H9 (cell line): ENCODE measurements at regions not wholly inside any gene's neighbourhood (a gene's known extent, or its start where the extent isn't known, plus 50 kb on each side); places are given as distances from the start of the nearest gene placed in this dataset.

Experiments
- DNase-seq: peaks from one replicate; pipeline ENCODE4 v3.0.0-alpha.2; 2017
- H2AFZ ChIP-seq: one replicate; pipeline ENCODE4 v1.6.1; 2013; ENCODE audit warnings: mild to moderate bottlenecking, low read length, control low read depth, moderate library complexity
- H2AK5ac ChIP-seq: 2 replicates; pipeline ENCODE4 v1.6.1; 2013; ENCODE audit warnings: low read length, control low read depth, mixed read lengths; ENCODE audit not compliant: insufficient read length
- H2BK120ac ChIP-seq: one replicate; pipeline ENCODE4 v1.6.1; 2013; ENCODE audit warnings: low read depth, mild to moderate bottlenecking, low read length, control low read depth, inconsistent platforms; ENCODE audit not compliant: poor library complexity, severe bottlenecking
- H2BK12ac ChIP-seq: 2 replicates; pipeline ENCODE4 v1.6.1; 2013; ENCODE audit warnings: low read length, control low read depth, mixed read lengths, low read depth; ENCODE audit not compliant: insufficient read length
- H2BK15ac ChIP-seq: 2 replicates; pipeline ENCODE4 v1.6.1; 2013; ENCODE audit warnings: low read depth, low read length, control low read depth
- H2BK20ac ChIP-seq: one replicate; pipeline ENCODE4 v1.6.1; 2013; ENCODE audit warnings: low read depth, mild to moderate bottlenecking, low read length, control low read depth, inconsistent platforms; ENCODE audit not compliant: poor library complexity, severe bottlenecking
- H2BK5ac ChIP-seq: 2 replicates; pipeline ENCODE4 v1.6.1; 2013; ENCODE audit warnings: low read length, control low read depth, mixed read lengths; ENCODE audit not compliant: insufficient read length
- H3K14ac ChIP-seq: 2 replicates; pipeline ENCODE4 v1.6.1; 2013; ENCODE audit warnings: low read length, control low read depth; ENCODE audit not compliant: insufficient read depth
- H3K18ac ChIP-seq: 2 replicates; pipeline ENCODE4 v1.6.1; 2013; ENCODE audit warnings: low read depth, mild to moderate bottlenecking, mixed read lengths, low read length, control low read depth; ENCODE audit not compliant: insufficient read length
- H3K23ac ChIP-seq: 2 replicates; pipeline ENCODE4 v1.6.1; 2013; ENCODE audit warnings: low read length, control low read depth, mixed read lengths, low read depth; ENCODE audit not compliant: insufficient read length
- H3K23me2 ChIP-seq: 2 replicates; pipeline ENCODE4 v1.6.1; 2013; ENCODE audit warnings: low read depth, mild to moderate bottlenecking, mixed read lengths, low read length, control low read depth; ENCODE audit not compliant: insufficient read length, poor library complexity, severe bottlenecking
- H3K27ac ChIP-seq: 2 replicates; pipeline ENCODE4 v1.5.1; 2013; ENCODE audit warnings: low read length, control low read depth, mixed read lengths, low read depth; ENCODE audit not compliant: insufficient read length
- H3K27me3 ChIP-seq: 2 replicates; pipeline ENCODE4 v1.6.1; 2013; ENCODE audit warnings: low read length, control low read depth, inconsistent platforms; ENCODE audit not compliant: insufficient read depth
- H3K4ac ChIP-seq: 2 replicates; pipeline ENCODE4 v1.6.1; 2013; ENCODE audit warnings: low read depth, mild to moderate bottlenecking, control low read depth, inconsistent platforms, low read length, moderate library complexity
- H3K4me1 ChIP-seq: 2 replicates; pipeline ENCODE4 v1.6.1; 2013; ENCODE audit warnings: low read length, control low read depth, inconsistent platforms; ENCODE audit not compliant: insufficient read depth
- H3K4me2 ChIP-seq: 2 replicates; pipeline ENCODE4 v1.6.1; 2013; ENCODE audit warnings: low read length, control low read depth, mixed read lengths; ENCODE audit not compliant: insufficient read length, insufficient read depth
- H3K56ac ChIP-seq: 2 replicates; pipeline ENCODE4 v1.6.1; 2013; ENCODE audit warnings: low read depth, mild to moderate bottlenecking, mixed read lengths, low read length, control low read depth; ENCODE audit not compliant: insufficient read length
- H3K79me1 ChIP-seq: 2 replicates; pipeline ENCODE4 v1.6.1; 2013; ENCODE audit warnings: low read depth, mild to moderate bottlenecking, moderate library complexity, low read length, control low read depth, inconsistent platforms; ENCODE audit not compliant: insufficient read depth, poor library complexity, severe bottlenecking
- H3K79me2 ChIP-seq: 2 replicates; pipeline ENCODE4 v1.6.1; 2013; ENCODE audit warnings: low read length, control low read depth, inconsistent platforms; ENCODE audit not compliant: insufficient read depth
- H3K9ac ChIP-seq: 2 replicates; pipeline ENCODE4 v1.6.1; 2013; ENCODE audit warnings: low read length, control low read depth, mixed read lengths; ENCODE audit not compliant: insufficient read length; ENCODE audit errors: extremely low read depth
- H3K9me3 ChIP-seq: one replicate; pipeline ENCODE4 v1.6.1; 2013; ENCODE audit warnings: low read depth, low read length, inconsistent platforms; ENCODE audit not compliant: control insufficient read depth
- H3T11ph ChIP-seq: one replicate; pipeline ENCODE4 v1.6.1; 2013; ENCODE audit warnings: mild to moderate bottlenecking, low read length, control low read depth, inconsistent platforms
- H4K20me1 ChIP-seq: one replicate; pipeline ENCODE4 v1.6.1; 2013; ENCODE audit not compliant: control insufficient read depth, insufficient read length, insufficient read depth
- H4K5ac ChIP-seq: 2 replicates; pipeline ENCODE4 v1.6.1; 2013; ENCODE audit warnings: low read depth, mild to moderate bottlenecking, mixed read lengths, low read length, control low read depth; ENCODE audit not compliant: insufficient read length
- H4K8ac ChIP-seq: replicated peaks from 2 replicates; pipeline ENCODE4 v1.6.1; 2013; ENCODE audit warnings: low read length, control low read depth, mixed read lengths, low read depth; ENCODE audit not compliant: insufficient read length
- H4K91ac ChIP-seq: 2 replicates; pipeline ENCODE4 v1.6.1; 2013; ENCODE audit warnings: low read depth, mild to moderate bottlenecking, moderate library complexity, mixed read lengths, low read length, control low read depth; ENCODE audit not compliant: insufficient read length
- H3K27ac Mint-ChIP-seq, 3 experiments: 2 replicates in 2 of 3; 3 replicates in 1 of 3; pipeline ENCODE4 v1.8.0; 2020 to 2021; ENCODE audit warnings: mixed read lengths in 3 of 3, mild to moderate bottlenecking in 1 of 3, moderate library complexity in 1 of 3
- H3K27me3 Mint-ChIP-seq: 2 replicates; pipeline ENCODE4 v1.8.0; 2021; ENCODE audit warnings: low read depth, mild to moderate bottlenecking, moderate library complexity, mixed read lengths
- H3K36me3 Mint-ChIP-seq, 3 experiments: 2 replicates in 2 of 3; 3 replicates in 1 of 3; pipeline ENCODE4 v1.8.0; 2020 to 2021; ENCODE audit warnings: low read depth in 3 of 3, mixed read lengths in 3 of 3; ENCODE audit not compliant: insufficient read depth in 1 of 3
- H3K4me1 Mint-ChIP-seq, 2 experiments: 2 replicates each; pipeline ENCODE4 v1.8.0; 2020; ENCODE audit warnings: mixed read lengths in 2 of 2
- H3K4me3 Mint-ChIP-seq, 2 experiments: 2 replicates in 1 of 2; 3 replicates in 1 of 2; pipeline ENCODE4 v1.8.0; 2020 to 2021; ENCODE audit warnings: mild to moderate bottlenecking in 2 of 2, mixed read lengths in 2 of 2, moderate library complexity in 1 of 2
- H3K9me3 Mint-ChIP-seq, 2 experiments: 2 replicates in 1 of 2; 3 replicates in 1 of 2; pipeline ENCODE4 v1.8.0; 2020; ENCODE audit warnings: mild to moderate bottlenecking in 2 of 2, mixed read lengths in 2 of 2, moderate library complexity in 1 of 2
- CTCF ChIP-seq: fragments of 200-600 bp; sonication (generic); conservative IDR thresholded peaks from 3 replicates; pipeline ENCODE4 v1.8.0; 2021; ENCODE audit warnings: antibody characterized with exemption, mild to moderate bottlenecking

DNA sequence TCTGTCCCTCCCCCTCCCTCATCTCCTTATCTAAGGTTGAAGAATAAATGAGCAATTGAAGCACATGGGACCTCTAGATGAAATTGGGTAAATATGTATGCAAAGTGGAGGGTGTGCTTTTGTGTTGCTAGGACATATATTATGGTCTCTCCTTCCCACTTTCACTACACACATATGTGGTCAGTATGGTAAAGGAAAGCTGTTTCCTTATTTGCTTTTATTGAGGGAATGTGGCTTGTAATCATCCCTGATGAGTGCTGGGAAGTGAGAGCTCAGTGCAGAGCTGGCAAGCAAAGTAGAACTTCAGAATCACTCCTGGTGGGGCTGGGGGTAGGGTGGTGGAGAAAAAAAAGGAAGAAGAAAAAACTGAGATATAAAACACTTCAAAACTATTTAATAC is 189.9 kb upstream of the ATP5MC3 start:
- H3K4me1 ChIP-seq, result peaks cover 3% of the 10 kb centered on the region; the same call in 1 of the 2 replicates
- no peak overlapping the region for H2AK5ac ChIP-seq
- H4K20me1 ChIP-seq, result no peaks in the 10 kb centered on the region
- H3K4me1 Mint-ChIP-seq, result peaks cover 14 to 17% of the 10 kb centered on the region in 2 experiments
- no peak overlapping the region for H2AFZ ChIP-seq
- no peak overlapping the region for H3K14ac ChIP-seq
- no peak overlapping the region for H2BK5ac ChIP-seq
- no peak for DNase-seq
- no peaks in the 10 kb centered on the region for H3K27me3 Mint-ChIP-seq
- H3K36me3 Mint-ChIP-seq, result no peaks in the 10 kb centered on the region
- no peak overlapping the region for H3K23ac ChIP-seq
- no peak overlapping the region for H3K9ac ChIP-seq
- no peak overlapping the region for H4K91ac ChIP-seq
- TF ChIP-seq CTCF, result no peak
- no peaks in the 10 kb centered on the region for H3K9me3 Mint-ChIP-seq
- no peak overlapping the region for H4K8ac ChIP-seq
- no peaks in the 10 kb centered on the region for H3K23me2 ChIP-seq
- H2BK12ac ChIP-seq, result no peak overlapping the region
- no peak overlapping the region for H2BK15ac ChIP-seq
- H4K5ac ChIP-seq, result no peak overlapping the region
- no peak overlapping the region for H3K18ac ChIP-seq
- no peaks in the 10 kb centered on the region for H3K79me1 ChIP-seq
- H3K4me3 Mint-ChIP-seq, result no peak overlapping the region
- no peaks in the 10 kb centered on the region for H3K9me3 ChIP-seq
- H3K27me3 ChIP-seq, result no peaks in the 10 kb centered on the region
- H3K27ac ChIP-seq, result no peak overlapping the region
- no peak overlapping the region for H3K4me2 ChIP-seq
- no peaks in the 10 kb centered on the region for H3K79me2 ChIP-seq
- peak overlapping the region in 1 of 3 experiments; percentile 66; a peak in 1 of 7 replicates for H3K27ac Mint-ChIP-seq
- H3K56ac ChIP-seq, result no peak overlapping the region
- H3K4ac ChIP-seq, result no peak overlapping the region
- H2BK20ac ChIP-seq, result no peak overlapping the region
- H2BK120ac ChIP-seq, result no peak overlapping the region
- H3T11ph ChIP-seq, result no peak overlapping the region
